Loucy (cell line): ENCODE measurements at regions not wholly inside any gene's neighbourhood (a gene's known extent, or its start where the extent isn't known, plus 50 kb on each side); places are given as distances from the start of the nearest gene placed in this dataset.

ENCODE experiments used
- H2AFZ ChIP-seq: fragments of 200-600 bp; sonication (generic); 2 replicates; pipeline ENCODE4 v1.6.0; 2016; ENCODE audit warnings: antibody characterized with exemption, mild to moderate bottlenecking, low read length, moderate library complexity
- H3F3A ChIP-seq: fragments of 200-600 bp; 2 replicates; pipeline ENCODE4 v1.6.0; 2016; ENCODE audit warnings: antibody characterized with exemption, low read depth, mild to moderate bottlenecking
- H3K27me3 ChIP-seq: fragments of 200-600 bp; sonication (generic); 2 replicates; pipeline ENCODE4 v1.6.1; 2014; ENCODE audit warnings: low read length, mild to moderate bottlenecking; ENCODE audit not compliant: insufficient read depth, poor library complexity, severe bottlenecking
- H3K36me3 ChIP-seq: fragments of 200-600 bp; sonication (generic); 2 replicates; pipeline ENCODE4 v1.6.1; 2016; ENCODE audit warnings: low read length; ENCODE audit not compliant: insufficient read depth
- H3K4me1 ChIP-seq: fragments of 200-600 bp; sonication (generic); 2 replicates; pipeline ENCODE4 v1.5.1; 2014; ENCODE audit warnings: low read length, mild to moderate bottlenecking; ENCODE audit not compliant: insufficient read depth, poor library complexity, severe bottlenecking
- H3K4me2 ChIP-seq: fragments of 200-600 bp; sonication (generic); 2 replicates; pipeline ENCODE4 v1.6.0; 2014; ENCODE audit warnings: antibody characterized with exemption, low read length, low read depth, mild to moderate bottlenecking; ENCODE audit not compliant: poor library complexity, severe bottlenecking
- H3K4me3 ChIP-seq: fragments of 200-600 bp; sonication (generic); 2 replicates; pipeline ENCODE4 v1.5.1; 2014; ENCODE audit warnings: low read length, mild to moderate bottlenecking, mixed read lengths; ENCODE audit not compliant: poor library complexity, severe bottlenecking
- H3K79me2 ChIP-seq: fragments of 200-600 bp; sonication (generic); 2 replicates; pipeline ENCODE4 v1.6.1; 2014; ENCODE audit warnings: low read length; ENCODE audit not compliant: insufficient read depth
- H3K9ac ChIP-seq: fragments of 200-600 bp; sonication (generic); 2 replicates; pipeline ENCODE4 v1.6.0; 2014; ENCODE audit warnings: mild to moderate bottlenecking, low read depth, low read length, moderate library complexity; ENCODE audit not compliant: poor library complexity, severe bottlenecking
- H3K9me2 ChIP-seq: fragments of 200-600 bp; sonication (generic); replicated peaks from 2 replicates; pipeline ENCODE4 v1.6.1; 2016; ENCODE audit warnings: low read depth, low read length, mixed read lengths
- H3K9me3 ChIP-seq: fragments of 200-600 bp; sonication (generic); 2 replicates; pipeline ENCODE4 v1.6.1; 2014; ENCODE audit warnings: mild to moderate bottlenecking, antibody characterized with exemption, low read length, low read depth; ENCODE audit not compliant: insufficient read depth
- H4K20me1 ChIP-seq: fragments of 200-600 bp; sonication (generic); 2 replicates; pipeline ENCODE4 v1.6.0; 2014; ENCODE audit warnings: antibody characterized with exemption, low read length, mild to moderate bottlenecking; ENCODE audit not compliant: insufficient read depth, poor library complexity, severe bottlenecking
- CTCF ChIP-seq: fragments of 200-600 bp; sonication (generic); conservative IDR thresholded peaks from 2 replicates; pipeline ENCODE4 v1.5.1; 2014; ENCODE audit warnings: mild to moderate bottlenecking, antibody characterized with exemption, low read length
- EZH2phosphoT487 ChIP-seq: fragments of 200-600 bp; IDR thresholded peaks from 2 replicates; pipeline ENCODE4 v1.6.1; 2018; ENCODE audit warnings: antibody characterized with exemption, mild to moderate bottlenecking, moderate library complexity, borderline replicate concordance

- no peaks in the 10 kb centered on the region for H3F3A ChIP-seq
- no peaks in the 10 kb centered on the region for H3K9me3 ChIP-seq
- no peaks in the 10 kb centered on the region for H3K4me1 ChIP-seq
- H2AFZ ChIP-seq: no peak overlapping the region
- no peaks in the 10 kb centered on the region for H4K20me1 ChIP-seq
- no peaks in the 10 kb centered on the region for H3K36me3 ChIP-seq
- H3K4me3 ChIP-seq: no peak overlapping the region
- H3K79me2 ChIP-seq: no peaks in the 10 kb centered on the region
- TF ChIP-seq CTCF (no peak), EZH2phosphoT487 (no peak)
- no peak overlapping the region for H3K9ac ChIP-seq
- H3K4me2 ChIP-seq: no peak overlapping the region
- no peaks in the 10 kb centered on the region for H3K9me2 ChIP-seq
- no peaks in the 10 kb centered on the region for H3K27me3 ChIP-seq
Observed at GRCh38 chr11:106477776-106478175, 400.3 kb downstream of the AASDHPPT start.

- H3K9ac ChIP-seq: no peak overlapping the region
- no peaks in the 10 kb centered on the region for H3K9me2 ChIP-seq
- H2AFZ ChIP-seq: no peak overlapping the region
- H3K27me3 ChIP-seq: no peaks in the 10 kb centered on the region
- no peaks in the 10 kb centered on the region for H4K20me1 ChIP-seq
- no peaks in the 10 kb centered on the region for H3K4me1 ChIP-seq
- H3F3A ChIP-seq: no peaks in the 10 kb centered on the region
- TF ChIP-seq EZH2phosphoT487: no peak
- no peak for TF ChIP-seq CTCF
- H3K4me2 ChIP-seq: no peak overlapping the region
- no peaks in the 10 kb centered on the region for H3K79me2 ChIP-seq
- H3K4me3 ChIP-seq: no peak overlapping the region
- H3K36me3 ChIP-seq: no peaks in the 10 kb centered on the region
- H3K9me3 ChIP-seq: no peaks in the 10 kb centered on the region
Observed at GRCh38 chr11:106479646-106480045, 402.2 kb downstream of the AASDHPPT start.

- H3K27me3 ChIP-seq: no peaks in the 10 kb centered on the region
- no peaks in the 10 kb centered on the region for H3K4me1 ChIP-seq
- no peak overlapping the region for H3K9ac ChIP-seq
- no peaks in the 10 kb centered on the region for H3K9me2 ChIP-seq
- no peaks in the 10 kb centered on the region for H3F3A ChIP-seq
- H3K36me3 ChIP-seq: no peaks in the 10 kb centered on the region
- H2AFZ ChIP-seq: no peak overlapping the region
- H3K4me2 ChIP-seq: no peak overlapping the region
- no peaks in the 10 kb centered on the region for H4K20me1 ChIP-seq
- H3K9me3 ChIP-seq: no peaks in the 10 kb centered on the region
- TF ChIP-seq CTCF (no peak), EZH2phosphoT487 (no peak)
- H3K4me3 ChIP-seq: no peak overlapping the region
- H3K79me2 ChIP-seq: no peaks in the 10 kb centered on the region
Observed at GRCh38 chr11:106480581-106481190, 403.2 kb downstream of the AASDHPPT start.
